Mesothelial cell of epicardium (in vitro differentiated cells): ENCODE measurements at regions not wholly inside any gene's neighbourhood (a gene's known extent, or its start where the extent isn't known, plus 50 kb on each side); places are given as distances from the start of the nearest gene placed in this dataset.
A peak's percentile ranks its signal among the peaks of the same experiment; 100 is the strongest.
"Not testable (repeated sequence)": the region's sequence is repeated elsewhere in the genome, so short reads cannot be mapped to it uniquely, and the experiment has no call there.

ENCODE experiments used
- DNase-seq, 2 experiments: peaks; one replicate each; pipeline ENCODE4 v3.0.0; 2021; ENCODE audit warnings: low spot score in 2 of 2; ENCODE audit not compliant: unreplicated experiment in 2 of 2
- H3K27ac Mint-ChIP-seq: 2 replicates; pipeline ENCODE4 v1.8.0; 2021; ENCODE audit warnings: mixed read lengths
- H3K27me3 Mint-ChIP-seq: 2 replicates; pipeline ENCODE4 v1.8.0; 2021; ENCODE audit warnings: low read depth, mixed read lengths
- H3K36me3 Mint-ChIP-seq: 2 replicates; pipeline ENCODE4 v1.8.0; 2021; ENCODE audit warnings: mixed read lengths
- H3K4me1 Mint-ChIP-seq: 2 replicates; pipeline ENCODE4 v1.8.0; 2021; ENCODE audit warnings: mixed read lengths
- H3K4me3 Mint-ChIP-seq: 2 replicates; pipeline ENCODE4 v1.8.0; 2021; ENCODE audit warnings: mild to moderate bottlenecking, moderate library complexity, mixed read lengths
- H3K9me3 Mint-ChIP-seq: 2 replicates; pipeline ENCODE4 v1.8.0; 2021; ENCODE audit warnings: mixed read lengths
- TF ChIP-seq, protein P1 (sequence below): fragments of 200-600 bp; sonication (generic); IDR thresholded peaks from one replicate; pipeline ENCODE4 v1.5.0; 2021; ENCODE audit warnings: antibody characterized with exemption; ENCODE audit not compliant: unreplicated experiment

DNA sequence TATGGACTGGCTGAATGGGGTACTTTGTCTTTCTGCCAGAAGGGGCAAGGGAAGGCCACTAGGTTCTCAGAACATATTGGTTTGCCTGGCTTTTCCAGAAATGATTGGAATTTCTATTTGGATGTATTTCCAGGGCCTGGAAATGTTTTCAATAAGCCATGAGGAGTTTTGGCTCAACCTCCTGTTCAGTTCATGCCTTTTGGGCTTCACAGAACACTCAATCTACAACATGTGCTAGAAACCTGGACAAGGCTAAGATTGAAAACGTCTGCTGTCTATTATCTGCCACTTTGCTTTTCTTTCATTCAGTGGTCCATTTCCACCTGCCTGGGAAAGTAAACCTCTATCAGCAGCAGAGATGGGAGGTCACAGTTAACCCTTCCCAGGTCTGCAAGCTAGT is 793.4 kb downstream of the TENT5A start:
- Mint-ChIP-seq H3K4me3 (no peak overlapping the region), H3K4me1 (peaks cover 35% of the 10 kb centered on the region), H3K9me3 (peaks cover 9% of the 10 kb centered on the region), H3K27me3 (no peaks in the 10 kb centered on the region), H3K27ac (peak overlapping the region; percentile 81), H3K36me3 (no peaks in the 10 kb centered on the region)
- DNase-seq = no peak
- TF ChIP-seq, protein P1, sequence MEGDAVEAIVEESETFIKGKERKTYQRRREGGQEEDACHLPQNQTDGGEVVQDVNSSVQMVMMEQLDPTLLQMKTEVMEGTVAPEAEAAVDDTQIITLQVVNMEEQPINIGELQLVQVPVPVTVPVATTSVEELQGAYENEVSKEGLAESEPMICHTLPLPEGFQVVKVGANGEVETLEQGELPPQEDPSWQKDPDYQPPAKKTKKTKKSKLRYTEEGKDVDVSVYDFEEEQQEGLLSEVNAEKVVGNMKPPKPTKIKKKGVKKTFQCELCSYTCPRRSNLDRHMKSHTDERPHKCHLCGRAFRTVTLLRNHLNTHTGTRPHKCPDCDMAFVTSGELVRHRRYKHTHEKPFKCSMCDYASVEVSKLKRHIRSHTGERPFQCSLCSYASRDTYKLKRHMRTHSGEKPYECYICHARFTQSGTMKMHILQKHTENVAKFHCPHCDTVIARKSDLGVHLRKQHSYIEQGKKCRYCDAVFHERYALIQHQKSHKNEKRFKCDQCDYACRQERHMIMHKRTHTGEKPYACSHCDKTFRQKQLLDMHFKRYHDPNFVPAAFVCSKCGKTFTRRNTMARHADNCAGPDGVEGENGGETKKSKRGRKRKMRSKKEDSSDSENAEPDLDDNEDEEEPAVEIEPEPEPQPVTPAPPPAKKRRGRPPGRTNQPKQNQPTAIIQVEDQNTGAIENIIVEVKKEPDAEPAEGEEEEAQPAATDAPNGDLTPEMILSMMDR = no peak

DNA sequence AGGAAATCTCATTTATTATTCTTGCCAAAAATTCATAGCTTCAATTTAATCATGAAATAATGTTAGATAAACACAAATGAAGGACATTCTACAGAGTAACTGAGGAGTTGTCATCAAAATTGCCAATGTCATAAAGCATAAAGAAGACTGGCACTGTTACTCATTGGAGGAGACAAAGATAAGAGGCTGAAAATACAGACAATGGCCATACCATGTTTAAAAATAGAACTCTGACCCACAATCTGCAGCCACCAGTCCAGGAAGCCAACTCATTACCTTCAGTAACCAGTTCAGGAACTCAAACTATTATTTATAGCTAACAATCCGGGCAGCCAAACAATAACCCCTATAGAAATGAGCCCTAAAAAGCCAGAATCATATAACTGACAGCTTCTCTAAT is 795.6 kb downstream of the TENT5A start:
- Mint-ChIP-seq H3K4me1 (peaks cover 22% of the 10 kb centered on the region), H3K4me3 (no peak overlapping the region), H3K36me3 (no peaks in the 10 kb centered on the region), H3K27ac (no peak overlapping the region), H3K27me3 (no peaks in the 10 kb centered on the region), H3K9me3 (peaks cover 9% of the 10 kb centered on the region)
- no peak for DNase-seq
- TF ChIP-seq, protein P1 = no peak

DNA sequence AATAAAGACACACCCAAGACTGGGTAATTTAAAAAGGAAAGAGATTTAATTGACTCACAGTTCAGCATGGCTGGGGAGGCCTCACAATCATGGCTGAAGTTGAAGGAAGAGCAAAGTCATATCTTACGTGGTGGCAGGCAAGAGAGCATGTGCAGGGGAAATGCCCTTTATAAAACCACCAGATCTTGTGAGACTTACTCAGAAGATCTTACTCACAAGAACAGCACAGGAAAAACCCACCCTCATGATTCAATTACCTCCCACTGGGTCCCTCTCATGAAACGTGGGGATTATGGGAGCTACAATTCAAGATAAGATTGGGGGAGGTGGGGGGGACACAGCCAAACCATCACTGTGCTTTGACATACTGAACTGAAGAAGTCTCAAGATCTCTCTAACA is 800.0 kb downstream of the TENT5A start:
- H3K4me1 Mint-ChIP-seq, H3K27me3 Mint-ChIP-seq, DNase-seq, H3K27ac Mint-ChIP-seq, H3K36me3 Mint-ChIP-seq, H3K4me3 Mint-ChIP-seq, H3K9me3 Mint-ChIP-seq: not testable (repeated sequence)

DNA sequence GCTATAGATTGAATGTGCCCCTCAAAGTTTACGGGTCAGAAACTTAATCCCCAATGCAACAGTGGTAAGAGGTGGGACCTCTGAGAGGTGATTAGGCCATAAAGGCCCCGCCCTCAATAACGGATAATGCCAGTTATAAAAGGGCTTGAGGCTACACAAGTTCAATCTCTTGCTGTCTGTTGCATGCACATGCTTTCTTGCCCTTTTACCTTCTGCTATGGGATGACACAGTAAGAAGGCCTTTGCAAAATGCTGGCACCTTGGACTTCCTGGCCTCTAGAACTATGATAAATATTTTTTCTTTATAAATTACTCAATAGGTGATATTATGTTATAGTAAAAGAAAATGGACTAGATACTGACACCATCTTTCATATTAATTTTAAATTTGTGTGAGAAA is 806.1 kb downstream of the TENT5A start:
- peaks cover 15% of the 10 kb centered on the region for H3K4me1 Mint-ChIP-seq
- no peak overlapping the region for H3K4me3 Mint-ChIP-seq
- H3K27ac Mint-ChIP-seq = no peak overlapping the region
- TF ChIP-seq, protein P1 = no peak
- H3K27me3 Mint-ChIP-seq = no peaks in the 10 kb centered on the region
- no peak for DNase-seq
- H3K36me3 Mint-ChIP-seq = no peaks in the 10 kb centered on the region
- no peaks in the 10 kb centered on the region for H3K9me3 Mint-ChIP-seq

DNA sequence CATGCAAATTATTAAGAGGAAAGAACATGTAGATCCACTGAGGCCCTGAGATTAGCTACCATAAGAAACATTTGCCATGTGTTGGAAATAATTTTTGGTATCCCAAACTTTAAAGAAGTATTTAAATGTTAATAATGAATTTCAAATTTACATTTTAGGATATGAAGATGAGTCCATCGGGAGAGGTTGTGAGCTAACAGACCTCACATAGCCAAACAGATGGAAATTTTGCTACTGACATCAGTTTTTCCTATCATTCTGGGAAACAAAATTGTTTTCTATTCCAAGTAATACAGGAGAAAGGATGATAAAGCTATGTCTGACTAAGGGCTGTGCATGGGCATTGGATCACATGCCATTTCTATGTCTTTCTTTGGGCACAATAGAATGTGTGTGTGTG is 809.6 kb downstream of the TENT5A start:
- no peak overlapping the region for H3K4me3 Mint-ChIP-seq
- no peaks in the 10 kb centered on the region for H3K27me3 Mint-ChIP-seq
- peaks cover 3% of the 10 kb centered on the region for H3K36me3 Mint-ChIP-seq
- TF ChIP-seq, protein P1 = no peak
- no peak for DNase-seq
- peaks cover 4% of the 10 kb centered on the region for H3K9me3 Mint-ChIP-seq
- peaks cover 40% of the 10 kb centered on the region for H3K4me1 Mint-ChIP-seq
- no peak overlapping the region for H3K27ac Mint-ChIP-seq

DNA sequence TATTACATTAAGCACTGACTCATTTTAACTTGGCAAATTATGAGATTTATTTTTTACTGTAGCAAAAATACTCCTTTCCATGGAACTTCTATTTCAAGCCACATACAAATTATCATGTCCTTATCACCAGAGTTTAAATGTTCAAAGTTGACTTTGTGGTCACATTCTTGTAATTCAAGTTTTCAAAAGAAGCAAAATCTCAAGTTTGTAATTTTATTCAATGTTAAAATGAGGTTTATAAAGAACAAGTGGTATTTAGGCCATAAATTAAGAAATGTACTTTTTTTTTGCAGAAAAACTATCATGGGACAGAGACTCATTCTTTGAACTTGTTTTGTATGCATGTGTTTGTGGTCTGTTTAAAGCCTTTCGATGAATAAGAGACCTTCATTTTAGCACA is 811.5 kb downstream of the TENT5A start:
- Mint-ChIP-seq H3K9me3 (peaks cover 18% of the 10 kb centered on the region), H3K27ac (peak overlapping the region; percentile 79), H3K4me3 (no peak overlapping the region), H3K4me1 (peaks cover 40% of the 10 kb centered on the region), H3K36me3 (peaks cover 8% of the 10 kb centered on the region), H3K27me3 (no peaks in the 10 kb centered on the region)
- TF ChIP-seq, protein P1 = no peak
- no peak for DNase-seq
